ENCODE measurements at regions not wholly inside any gene's neighbourhood (a gene's known extent, or its start where the extent isn't known, plus 50 kb on each side); places are given as distances from the start of the nearest gene placed in this dataset.

DNA sequence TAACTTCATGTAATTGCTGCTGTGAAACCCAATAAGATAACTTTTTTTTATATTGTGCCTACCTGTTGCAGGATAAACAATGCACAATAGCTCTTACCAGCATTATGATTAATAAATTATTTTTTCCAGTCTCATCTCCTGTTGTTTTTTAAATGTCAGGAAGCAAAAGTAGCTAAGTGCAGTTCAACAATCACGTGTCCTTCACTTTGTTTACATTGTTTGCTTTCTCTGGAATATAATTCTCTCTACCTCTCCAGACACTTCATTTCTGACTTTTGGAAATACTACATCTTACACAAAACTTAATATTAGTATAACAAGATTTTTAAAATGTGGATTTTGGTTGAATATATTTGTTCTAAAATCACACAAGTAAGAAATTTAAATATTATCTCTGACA, 1359.4 kb downstream of the SLITRK1 start:
- no peaks in the 10 kb centered on the region for H3K79me2 ChIP-seq
- no peaks in the 10 kb centered on the region for H3K9me2 ChIP-seq (replicated peaks; ENCODE audit: insufficient read depth)
- no peaks in the 10 kb centered on the region for H3K4me1 ChIP-seq (ENCODE audit: insufficient read depth)
- DNase-seq (ENCODE audit: low spot score): no peak
- H3K4me2 ChIP-seq: no peak overlapping the region
- H4K20me1 ChIP-seq (ENCODE audit: insufficient read depth, poor library complexity, severe bottlenecking): no peaks in the 10 kb centered on the region
- no peaks in the 10 kb centered on the region for H3K9me3 ChIP-seq (ENCODE audit: low read depth)
- no peak overlapping the region for H2AFZ ChIP-seq
- WGBS (ENCODE audit: low lambda C conversion rate, missing lambda C conversion rate): 37% methylated on average over 1 of the region's 1 CpG
- no peaks in the 10 kb centered on the region for H3K27me3 ChIP-seq
- H3K36me3 ChIP-seq (replicated peaks; ENCODE audit: insufficient read depth, low read depth): no peaks in the 10 kb centered on the region
- no peak overlapping the region for H3K4me3 ChIP-seq
- TF ChIP-seq, protein P1, sequence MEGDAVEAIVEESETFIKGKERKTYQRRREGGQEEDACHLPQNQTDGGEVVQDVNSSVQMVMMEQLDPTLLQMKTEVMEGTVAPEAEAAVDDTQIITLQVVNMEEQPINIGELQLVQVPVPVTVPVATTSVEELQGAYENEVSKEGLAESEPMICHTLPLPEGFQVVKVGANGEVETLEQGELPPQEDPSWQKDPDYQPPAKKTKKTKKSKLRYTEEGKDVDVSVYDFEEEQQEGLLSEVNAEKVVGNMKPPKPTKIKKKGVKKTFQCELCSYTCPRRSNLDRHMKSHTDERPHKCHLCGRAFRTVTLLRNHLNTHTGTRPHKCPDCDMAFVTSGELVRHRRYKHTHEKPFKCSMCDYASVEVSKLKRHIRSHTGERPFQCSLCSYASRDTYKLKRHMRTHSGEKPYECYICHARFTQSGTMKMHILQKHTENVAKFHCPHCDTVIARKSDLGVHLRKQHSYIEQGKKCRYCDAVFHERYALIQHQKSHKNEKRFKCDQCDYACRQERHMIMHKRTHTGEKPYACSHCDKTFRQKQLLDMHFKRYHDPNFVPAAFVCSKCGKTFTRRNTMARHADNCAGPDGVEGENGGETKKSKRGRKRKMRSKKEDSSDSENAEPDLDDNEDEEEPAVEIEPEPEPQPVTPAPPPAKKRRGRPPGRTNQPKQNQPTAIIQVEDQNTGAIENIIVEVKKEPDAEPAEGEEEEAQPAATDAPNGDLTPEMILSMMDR (IDR thresholded peaks at IDR 0.05; ENCODE audit: poor library complexity): no peak
- H3K27ac ChIP-seq: no peak overlapping the region

DNA sequence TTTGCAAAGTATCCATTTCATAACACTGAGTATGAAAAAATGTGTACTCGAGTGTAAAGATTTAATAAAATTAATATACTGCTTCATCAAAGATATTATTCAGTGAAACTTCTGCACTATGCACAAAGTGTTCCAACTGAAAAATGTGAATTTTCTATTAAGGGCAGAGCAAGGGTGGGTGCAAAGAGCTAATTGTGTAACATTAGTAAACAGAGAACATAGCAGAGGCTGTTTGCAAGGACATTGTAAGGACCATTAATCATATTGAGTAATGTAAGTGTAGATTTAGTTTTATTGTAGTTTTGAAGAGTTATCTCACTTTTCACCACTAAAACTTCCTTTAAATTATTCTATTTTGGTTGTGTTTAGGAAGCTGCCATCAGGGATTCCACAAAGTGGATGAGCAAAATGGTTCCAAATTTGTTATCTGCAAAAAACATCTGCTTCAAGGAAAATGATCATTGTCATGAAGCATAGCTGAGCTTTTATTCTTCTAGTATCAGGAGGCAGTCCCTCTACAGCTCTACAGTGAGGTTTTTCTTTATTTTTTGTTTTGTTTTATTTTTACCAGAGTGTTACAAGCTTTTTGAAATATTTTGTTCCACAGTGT, 1375.4 kb downstream of the SLITRK1 start:
- no peaks in the 10 kb centered on the region for H3K9me3 ChIP-seq (ENCODE audit: low read depth)
- no peaks in the 10 kb centered on the region for H3K36me3 ChIP-seq (replicated peaks; ENCODE audit: insufficient read depth, low read depth)
- no peaks in the 10 kb centered on the region for H3K4me1 ChIP-seq (ENCODE audit: insufficient read depth)
- no peaks in the 10 kb centered on the region for H4K20me1 ChIP-seq (ENCODE audit: insufficient read depth, poor library complexity, severe bottlenecking)
- no peak overlapping the region for H2AFZ ChIP-seq
- H3K27ac ChIP-seq: no peak overlapping the region
- no peaks in the 10 kb centered on the region for H3K9me2 ChIP-seq (replicated peaks; ENCODE audit: insufficient read depth)
- H3K4me3 ChIP-seq: no peak overlapping the region
- 96% methylated on average over 1 of the region's 1 CpG for WGBS (ENCODE audit: low lambda C conversion rate, missing lambda C conversion rate)
- TF ChIP-seq EZH2phosphoT487 (IDR thresholded peaks at IDR 0.05; ENCODE audit: low read depth, severe bottlenecking, unreplicated experiment) (no peak), EZH2 (IDR thresholded peaks at IDR 0.05; ENCODE audit: borderline replicate concordance) (no peak)
- TF ChIP-seq, protein P1 (IDR thresholded peaks at IDR 0.05; ENCODE audit: poor library complexity): no peak
- DNase-seq (ENCODE audit: low spot score): no peak
- H3K27me3 ChIP-seq: no peaks in the 10 kb centered on the region
- H3K4me2 ChIP-seq: no peak overlapping the region
- H3K79me2 ChIP-seq: no peaks in the 10 kb centered on the region

DNA sequence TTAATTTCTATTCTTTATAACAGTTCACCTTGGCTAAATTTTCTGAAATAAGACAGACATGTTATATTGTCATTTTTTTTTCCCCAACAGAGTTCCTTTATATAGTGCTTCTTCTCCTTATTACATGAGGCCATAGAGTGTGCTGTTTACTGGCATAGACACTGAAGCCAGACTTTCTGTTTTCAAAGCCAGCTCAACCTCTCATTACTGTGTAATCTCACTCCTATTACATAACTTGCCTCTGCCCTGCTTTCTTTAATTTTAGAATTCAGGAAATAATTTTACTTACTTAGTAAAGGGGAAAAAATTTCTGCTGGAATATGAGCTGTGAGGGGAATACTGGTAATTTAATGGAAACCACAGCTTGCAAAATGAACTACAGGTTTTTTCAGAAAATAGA, 1380.4 kb downstream of the SLITRK1 start:
- H3K27ac ChIP-seq: no peak overlapping the region
- no peak for DNase-seq (ENCODE audit: low spot score)
- no peaks in the 10 kb centered on the region for H3K9me2 ChIP-seq (replicated peaks; ENCODE audit: insufficient read depth)
- H3K4me3 ChIP-seq: no peak overlapping the region
- H4K20me1 ChIP-seq (ENCODE audit: insufficient read depth, poor library complexity, severe bottlenecking): no peaks in the 10 kb centered on the region
- H3K79me2 ChIP-seq: no peaks in the 10 kb centered on the region
- TF ChIP-seq, protein P1 (IDR thresholded peaks at IDR 0.05; ENCODE audit: poor library complexity): no peak
- TF ChIP-seq EZH2 (IDR thresholded peaks at IDR 0.05; ENCODE audit: borderline replicate concordance): no peak
- no peak for TF ChIP-seq EZH2phosphoT487 (IDR thresholded peaks at IDR 0.05; ENCODE audit: low read depth, severe bottlenecking, unreplicated experiment)
- no peaks in the 10 kb centered on the region for H3K36me3 ChIP-seq (replicated peaks; ENCODE audit: insufficient read depth, low read depth)
- no peak overlapping the region for H3K4me2 ChIP-seq
- H3K9me3 ChIP-seq (ENCODE audit: low read depth): no peaks in the 10 kb centered on the region
- H3K4me1 ChIP-seq (ENCODE audit: insufficient read depth): no peaks in the 10 kb centered on the region
- no peak overlapping the region for H2AFZ ChIP-seq
- no peaks in the 10 kb centered on the region for H3K27me3 ChIP-seq

DNA sequence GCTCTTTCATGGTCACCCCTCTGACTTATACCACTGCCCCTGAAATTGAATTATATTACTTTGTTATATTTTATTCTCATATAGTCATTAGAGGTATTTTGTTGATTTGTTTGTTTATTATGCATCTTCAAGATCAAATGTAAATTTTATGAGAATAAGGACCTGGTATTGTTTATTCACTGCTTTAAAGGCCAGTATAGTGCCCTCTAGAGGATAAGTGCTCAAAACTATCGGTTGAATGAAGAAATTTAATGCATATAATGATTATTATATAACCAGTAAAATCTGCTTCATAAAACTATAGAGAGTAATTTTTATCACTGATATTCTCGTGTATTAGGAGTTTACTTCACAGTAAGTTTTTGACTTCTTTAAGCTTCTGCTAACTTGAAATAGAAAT, 1401.9 kb downstream of the SLITRK1 start:
- H2AFZ ChIP-seq: no peak overlapping the region
- no peak overlapping the region for H3K4me3 ChIP-seq
- H3K4me2 ChIP-seq: no peak overlapping the region
- H3K36me3 ChIP-seq (replicated peaks; ENCODE audit: insufficient read depth, low read depth): no peaks in the 10 kb centered on the region
- peaks cover 6% of the 10 kb centered on the region for H3K4me1 ChIP-seq (ENCODE audit: insufficient read depth)
- DNase-seq (ENCODE audit: low spot score): no peak
- 46% methylated on average over 2 of the region's 2 CpGs for WGBS (ENCODE audit: low lambda C conversion rate, missing lambda C conversion rate)
- no peaks in the 10 kb centered on the region for H3K9me3 ChIP-seq (ENCODE audit: low read depth)
- H3K79me2 ChIP-seq: no peaks in the 10 kb centered on the region
- H4K20me1 ChIP-seq (ENCODE audit: insufficient read depth, poor library complexity, severe bottlenecking): no peaks in the 10 kb centered on the region
- H3K27me3 ChIP-seq: no peaks in the 10 kb centered on the region
- no peak for TF ChIP-seq EZH2phosphoT487 (IDR thresholded peaks at IDR 0.05; ENCODE audit: low read depth, severe bottlenecking, unreplicated experiment)
- TF ChIP-seq EZH2 (IDR thresholded peaks at IDR 0.05; ENCODE audit: borderline replicate concordance): no peak
- TF ChIP-seq, protein P1 (IDR thresholded peaks at IDR 0.05; ENCODE audit: poor library complexity): peak; percentile 33
- H3K27ac ChIP-seq: no peak overlapping the region
- no peaks in the 10 kb centered on the region for H3K9me2 ChIP-seq (replicated peaks; ENCODE audit: insufficient read depth)

Data from hepatocyte (in vitro differentiated cells).